ENCODE measurements at regions not wholly inside any gene's neighbourhood (a gene's known extent, or its start where the extent isn't known, plus 50 kb on each side); places are given as distances from the start of the nearest gene placed in this dataset.

DNA sequence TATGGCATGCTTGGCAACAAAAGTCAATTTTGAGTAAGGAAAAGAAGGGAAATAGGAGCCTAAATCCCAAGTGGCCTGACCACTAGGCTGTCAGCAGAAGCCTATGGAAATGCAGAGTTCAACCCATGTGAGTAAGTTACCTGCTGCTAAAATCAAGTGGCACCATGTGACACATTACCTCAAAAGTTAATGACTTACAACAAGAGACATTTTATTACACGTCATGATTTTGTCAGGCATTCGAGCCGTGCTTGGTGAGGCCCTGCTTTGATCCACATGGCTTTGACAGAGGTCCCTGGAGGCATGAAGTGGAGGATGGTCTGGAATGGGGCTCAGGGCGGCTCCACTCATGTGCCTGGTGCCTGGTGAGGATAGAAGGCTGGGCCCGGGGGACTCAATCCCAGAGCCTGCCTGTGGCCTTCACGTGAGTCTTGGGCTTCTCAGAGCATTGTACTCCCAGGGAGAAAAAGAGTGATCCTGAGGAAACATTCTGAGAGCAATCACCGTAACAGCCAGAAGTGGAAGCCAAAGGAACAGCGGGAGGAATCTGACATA lies 339.1 kb upstream of the B3GAT1 start:
- intact Hi-C loops (cut with DNase I): no loop called here
- ATAC-seq (no peak), DNase-seq (ENCODE audit: low spot score) (no peak)

DNA sequence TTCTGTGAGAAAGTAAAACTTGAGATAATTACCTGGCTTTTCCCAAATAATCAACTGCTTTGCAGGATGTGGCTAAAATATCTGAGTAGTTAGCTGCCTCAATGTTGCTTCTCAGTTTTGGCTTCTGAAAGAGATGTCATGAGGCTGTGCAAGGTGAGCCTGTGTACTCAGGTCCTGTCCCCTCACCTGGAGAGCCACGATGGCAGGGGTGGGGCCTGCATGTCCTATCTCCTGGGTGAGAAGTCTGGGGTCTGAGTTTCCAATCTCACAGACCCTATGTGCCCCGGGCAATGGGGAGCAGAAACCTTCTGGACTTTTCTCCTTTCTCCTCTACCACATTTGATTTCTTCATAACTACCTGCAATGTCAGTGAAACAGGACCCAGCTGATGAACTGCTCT lies 338.6 kb upstream of the B3GAT1 start:
- intact Hi-C loops (cut with DNase I): no loop called here
- ATAC-seq: no peak
- DNase-seq (ENCODE audit: low spot score): no peak

DNA sequence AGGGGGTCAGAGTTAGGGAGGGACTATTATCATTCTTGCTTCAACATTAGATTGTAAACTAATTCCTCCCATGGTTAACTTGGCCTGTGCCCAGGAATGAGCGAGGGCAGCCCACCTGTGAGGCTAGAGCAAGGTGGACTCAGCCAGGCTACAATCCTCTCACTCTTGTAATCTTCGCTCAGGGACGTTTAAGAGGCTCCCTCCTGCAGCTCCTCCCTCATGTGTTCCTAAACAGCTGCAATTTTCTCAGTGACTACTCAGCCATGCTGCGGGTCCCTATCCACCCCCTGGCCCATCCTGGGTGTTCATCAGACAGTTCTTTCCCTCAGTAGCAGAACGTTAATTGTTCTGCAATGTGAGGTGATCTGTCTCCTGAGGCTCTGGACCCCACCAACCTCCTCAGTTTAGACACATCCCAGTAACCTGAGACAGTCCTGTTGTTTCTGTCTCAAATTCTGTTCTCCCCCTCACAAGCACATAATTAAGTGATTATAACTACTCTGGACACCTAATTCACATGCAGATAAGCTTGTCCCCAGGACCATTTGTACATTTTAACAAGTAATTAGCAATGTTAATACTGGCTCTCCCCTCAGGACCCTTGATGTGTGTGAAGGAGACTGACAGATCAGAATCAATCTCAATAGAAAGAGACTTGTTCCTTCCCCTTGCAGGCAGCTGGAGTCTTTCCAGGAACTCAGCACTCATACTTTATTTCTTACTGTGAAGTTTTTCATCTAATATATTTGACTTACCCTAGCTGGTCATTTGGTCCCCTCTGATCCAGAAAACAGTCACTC lies 337.2 kb upstream of the B3GAT1 start:
- intact Hi-C loops (cut with DNase I): no loop called here
- DNase-seq (ENCODE audit: low spot score): no peak
- ATAC-seq: no peak

DNA sequence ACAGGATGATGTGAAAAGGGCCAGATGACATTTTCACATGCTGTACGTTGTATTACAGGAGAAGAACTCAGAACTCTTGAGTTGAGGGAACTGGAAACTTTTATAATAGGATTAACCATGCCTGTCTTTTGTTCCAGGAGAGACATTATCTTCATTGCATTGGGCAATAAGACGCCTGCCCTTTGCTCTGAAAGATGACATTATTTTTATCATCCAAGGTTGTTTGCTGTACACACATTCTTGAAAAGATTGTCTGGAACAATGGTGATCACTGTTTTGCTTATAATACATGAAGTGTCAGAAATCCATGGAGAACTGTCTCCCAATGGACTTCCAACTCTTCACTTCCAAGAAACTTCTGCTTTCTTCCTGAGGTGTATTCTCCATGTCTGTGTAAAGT lies 334.6 kb upstream of the B3GAT1 start:
- intact Hi-C loops (cut with DNase I): no loop called here
- ATAC-seq: no peak
- no peak for DNase-seq (ENCODE audit: low spot score)

GRCh38 chr11:134745456-134745855 lies 333.4 kb upstream of the B3GAT1 start:
- ATAC-seq (no peak), DNase-seq (ENCODE audit: low spot score) (no peak)
- intact Hi-C loops (cut with DNase I): no loop called here

GRCh38 chr11:134743820-134744195 lies 331.8 kb upstream of the B3GAT1 start:
- DNase-seq (ENCODE audit: low spot score) (no peak), ATAC-seq (no peak)
- intact Hi-C loops (cut with DNase I): no loop called here

GRCh38 chr11:134742956-134743819 lies 331.1 kb upstream of the B3GAT1 start:
- intact Hi-C loops (cut with DNase I): no loop called here
- ATAC-seq: no peak
- no peak for DNase-seq (ENCODE audit: low spot score)

DNA sequence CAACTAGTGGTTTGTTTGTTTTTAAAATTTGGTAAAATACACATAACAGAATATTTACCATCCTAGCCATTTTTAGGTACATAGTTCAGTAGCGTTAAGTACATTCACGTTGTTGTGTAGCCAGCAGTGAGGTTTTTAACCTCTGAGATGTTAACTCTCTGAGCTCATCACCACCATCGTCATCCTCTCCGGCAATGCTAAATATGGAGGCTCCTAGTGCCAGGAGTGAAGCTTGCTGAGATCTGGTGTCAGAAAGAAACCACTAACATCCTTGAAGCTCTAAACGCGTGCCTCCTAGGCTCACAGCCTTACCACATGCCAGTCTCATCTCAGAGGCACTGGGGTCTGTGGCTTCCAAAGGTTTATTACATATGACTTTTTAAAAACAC lies 330.2 kb upstream of the B3GAT1 start:
- DNase-seq (ENCODE audit: low spot score) (no peak), ATAC-seq (no peak)

GRCh38 chr11:134741453-134742223 lies 329.6 kb upstream of the B3GAT1 start:
- intact Hi-C loops (cut with DNase I): no loop called here
- ATAC-seq: no peak
- no peak for DNase-seq (ENCODE audit: low spot score)

More for the DNA sequence above, 330.2 kb upstream of the B3GAT1 start:
- intact Hi-C loops (cut with DNase I): no loop called here

DNA sequence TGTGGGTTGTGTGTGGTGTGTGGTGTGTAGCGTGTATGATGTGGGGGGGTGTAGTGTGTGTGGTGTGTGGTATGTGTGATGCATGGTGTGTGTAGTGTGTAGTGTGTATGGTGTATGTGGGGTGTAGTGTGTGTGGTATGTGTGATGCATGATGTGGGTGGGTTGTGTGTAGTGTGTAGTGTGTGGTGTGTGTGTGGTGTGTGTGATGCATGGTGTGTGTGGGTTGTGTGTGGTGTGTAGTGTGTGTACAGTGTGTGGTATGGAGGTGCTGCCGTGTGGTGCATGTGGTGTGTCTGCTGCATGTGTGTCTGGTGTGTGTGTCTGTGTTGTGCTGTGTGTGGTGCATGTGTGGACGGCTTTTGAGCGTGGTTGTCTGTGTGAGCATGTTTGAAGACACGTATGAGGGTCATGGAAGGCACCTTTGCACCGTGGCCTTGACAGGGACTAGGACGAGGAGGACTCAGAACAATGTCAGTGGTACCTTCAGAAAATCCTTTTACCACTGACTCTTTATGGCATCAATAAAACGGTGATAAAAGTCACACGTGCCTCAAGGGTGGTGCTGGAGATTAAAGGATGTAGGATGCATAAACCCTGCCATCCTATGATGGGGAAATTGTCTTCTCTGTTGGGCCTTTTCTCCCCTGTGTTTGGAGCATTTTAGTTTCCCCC lies 328.7 kb upstream of the B3GAT1 start:
- ATAC-seq (no peak), DNase-seq (ENCODE audit: low spot score) (no peak)
- intact Hi-C loops (cut with DNase I): no loop called here

GRCh38 chr11:134739136-134739535 lies 327.1 kb upstream of the B3GAT1 start:
- ATAC-seq: no peak
- intact Hi-C loops (cut with DNase I): no loop called here
- no peak for DNase-seq (ENCODE audit: low spot score)

DNA sequence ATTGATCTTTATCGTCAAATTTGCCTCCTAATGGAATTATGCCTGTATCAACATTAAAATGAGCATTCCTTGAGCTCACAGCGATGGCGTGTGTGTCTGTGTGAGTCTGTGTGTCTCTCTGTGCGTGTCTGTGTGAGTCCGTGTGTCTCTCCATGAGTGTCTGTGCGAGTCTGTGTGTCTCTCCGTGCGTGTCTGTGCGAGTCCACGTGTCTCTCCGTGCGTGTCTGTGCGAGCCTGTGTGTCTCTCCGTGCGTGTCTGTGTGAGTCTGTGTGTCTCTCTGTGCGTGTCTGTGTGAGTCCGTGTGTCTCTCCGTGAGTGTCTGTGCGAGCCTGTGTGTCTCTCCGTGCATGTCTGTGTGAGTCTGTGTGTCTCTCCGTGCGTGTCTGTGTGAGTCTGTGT lies 326.5 kb upstream of the B3GAT1 start:
- ATAC-seq (no peak), DNase-seq (ENCODE audit: low spot score) (no peak)
- intact Hi-C loops (cut with DNase I): no loop called here

GRCh38 chr11:134737563-134738510 lies 325.8 kb upstream of the B3GAT1 start:
- intact Hi-C loops (cut with DNase I): no loop called here
- DNase-seq (ENCODE audit: low spot score) (no peak), ATAC-seq (no peak)

GRCh38 chr11:134736251-134736947 lies 324.4 kb upstream of the B3GAT1 start:
- ATAC-seq: no peak
- intact Hi-C loops (cut with DNase I): no loop called here
- DNase-seq (ENCODE audit: low spot score): no peak

DNA sequence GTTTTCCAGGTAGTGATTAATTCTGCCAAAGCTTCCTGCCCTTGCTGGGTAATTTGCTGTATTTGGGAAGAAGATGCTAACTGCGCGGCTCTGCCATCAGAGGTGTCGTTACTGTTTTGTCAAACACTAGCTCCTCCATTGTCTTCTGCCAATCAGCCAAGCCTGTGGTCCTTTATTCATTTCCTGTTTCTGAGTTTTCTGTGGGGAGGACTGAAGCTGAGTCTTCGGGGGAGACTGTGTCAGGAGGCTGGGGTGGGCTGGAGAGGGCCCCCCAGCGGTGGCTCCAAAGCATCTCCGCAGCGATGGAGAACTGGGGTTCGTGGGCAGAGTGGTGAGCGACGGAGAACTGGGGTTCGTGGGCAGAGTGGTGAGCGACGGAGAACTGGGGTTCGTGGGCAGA lies 322.9 kb upstream of the B3GAT1 start:
- intact Hi-C loops (cut with DNase I): no loop called here
- ATAC-seq (no peak), DNase-seq (ENCODE audit: low spot score) (no peak)

DNA sequence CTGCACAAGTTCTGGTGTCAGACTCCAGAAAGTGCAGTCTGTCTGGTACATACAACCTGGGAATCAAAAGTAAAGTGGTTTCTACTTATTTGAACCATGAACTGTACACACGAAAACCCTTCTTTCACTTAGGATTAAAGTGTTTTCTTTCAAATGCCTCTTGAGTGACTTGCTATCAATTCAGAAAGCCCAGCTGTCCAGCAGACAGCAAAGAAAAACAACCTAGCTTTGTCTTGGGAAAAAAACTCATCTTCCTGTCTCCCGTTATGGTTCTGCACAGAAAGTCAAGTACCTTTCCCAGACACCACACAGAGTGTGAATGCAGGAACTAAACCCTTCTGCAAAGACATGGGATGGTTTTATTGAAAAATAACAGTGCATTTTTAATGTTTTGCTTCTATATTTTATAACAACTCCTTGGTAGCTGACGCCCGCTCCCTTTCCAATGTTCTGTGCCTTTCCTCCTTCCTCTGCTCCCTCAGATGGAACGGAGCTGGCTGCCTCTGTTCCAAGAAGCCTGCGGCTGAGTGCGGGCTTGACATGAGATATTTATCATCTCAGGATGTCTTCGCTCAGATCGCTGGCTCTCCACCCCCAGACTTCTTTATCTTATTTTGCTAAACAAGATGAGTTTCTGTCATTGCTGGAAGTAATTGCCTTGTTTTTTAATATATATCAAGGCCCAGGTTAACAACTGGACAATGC lies 322.3 kb upstream of the B3GAT1 start:
- DNase-seq (ENCODE audit: low spot score): no peak
- no peak for ATAC-seq
- intact Hi-C loops (cut with DNase I): no loop called here

GRCh38 chr11:134733646-134734045 lies 321.6 kb upstream of the B3GAT1 start:
- intact Hi-C loops (cut with DNase I): no loop called here
- DNase-seq (ENCODE audit: low spot score): no peak
- no peak for ATAC-seq

Data from sciatic nerve (tissue), 2 donors.